Glutamatergic neuron (in vitro differentiated cells): ENCODE measurements at regions not wholly inside any gene's neighbourhood (a gene's known extent, or its start where the extent isn't known, plus 50 kb on each side); places are given as distances from the start of the nearest gene placed in this dataset.

Experiments used
- DNase-seq: peaks from one replicate; pipeline ENCODE4 v3.0.0; 2022
- H3K27ac Mint-ChIP-seq: one replicate; pipeline ENCODE4 v1.8.0; 2020; ENCODE audit warnings: mild to moderate bottlenecking, mixed read lengths, inconsistent platforms; ENCODE audit not compliant: unreplicated experiment
- H3K27me3 Mint-ChIP-seq: one replicate; pipeline ENCODE4 v1.8.0; 2020; ENCODE audit warnings: mild to moderate bottlenecking, moderate library complexity, mixed read lengths, inconsistent platforms; ENCODE audit not compliant: unreplicated experiment
- H3K36me3 Mint-ChIP-seq: one replicate; pipeline ENCODE4 v1.8.0; 2020; ENCODE audit warnings: mild to moderate bottlenecking, mixed read lengths, inconsistent platforms; ENCODE audit not compliant: unreplicated experiment
- H3K4me1 Mint-ChIP-seq: one replicate; pipeline ENCODE4 v1.8.0; 2020; ENCODE audit warnings: mild to moderate bottlenecking, low read depth, mixed read lengths, inconsistent platforms; ENCODE audit not compliant: unreplicated experiment
- H3K4me3 Mint-ChIP-seq: one replicate; pipeline ENCODE4 v1.8.0; 2020; ENCODE audit warnings: mild to moderate bottlenecking, mixed read lengths, inconsistent platforms; ENCODE audit not compliant: unreplicated experiment
- H3K9me3 Mint-ChIP-seq: one replicate; pipeline ENCODE4 v1.8.0; 2020; ENCODE audit warnings: mild to moderate bottlenecking, moderate library complexity, mixed read lengths, inconsistent platforms; ENCODE audit not compliant: unreplicated experiment
- CTCF ChIP-seq: fragments of 200-600 bp; sonication (generic); IDR thresholded peaks from one replicate; pipeline ENCODE4 v1.5.0; 2021; ENCODE audit not compliant: partially characterized antibody, unreplicated experiment

- no peak for DNase-seq
- H3K27ac Mint-ChIP-seq: no peak overlapping the region
- H3K4me3 Mint-ChIP-seq: no peak overlapping the region
- no peak for TF ChIP-seq CTCF
- H3K9me3 Mint-ChIP-seq: peaks cover 3% of the 10 kb centered on the region
- peaks cover 4% of the 10 kb centered on the region for H3K27me3 Mint-ChIP-seq
- no peaks in the 10 kb centered on the region for H3K4me1 Mint-ChIP-seq
- H3K36me3 Mint-ChIP-seq: no peaks in the 10 kb centered on the region
These were observed 77.4 kb upstream of the RET start for GRCh38 chr10:42999385-43000020.

- Mint-ChIP-seq H3K27me3 (peaks cover 5% of the 10 kb centered on the region), H3K27ac (no peak overlapping the region), H3K4me1 (no peaks in the 10 kb centered on the region), H3K9me3 (peaks cover 3% of the 10 kb centered on the region), H3K36me3 (no peaks in the 10 kb centered on the region), H3K4me3 (no peak overlapping the region)
- no peak for DNase-seq
- TF ChIP-seq CTCF: no peak
These were observed 76.9 kb upstream of the RET start for GRCh38 chr10:43000021-43000411.

DNA sequence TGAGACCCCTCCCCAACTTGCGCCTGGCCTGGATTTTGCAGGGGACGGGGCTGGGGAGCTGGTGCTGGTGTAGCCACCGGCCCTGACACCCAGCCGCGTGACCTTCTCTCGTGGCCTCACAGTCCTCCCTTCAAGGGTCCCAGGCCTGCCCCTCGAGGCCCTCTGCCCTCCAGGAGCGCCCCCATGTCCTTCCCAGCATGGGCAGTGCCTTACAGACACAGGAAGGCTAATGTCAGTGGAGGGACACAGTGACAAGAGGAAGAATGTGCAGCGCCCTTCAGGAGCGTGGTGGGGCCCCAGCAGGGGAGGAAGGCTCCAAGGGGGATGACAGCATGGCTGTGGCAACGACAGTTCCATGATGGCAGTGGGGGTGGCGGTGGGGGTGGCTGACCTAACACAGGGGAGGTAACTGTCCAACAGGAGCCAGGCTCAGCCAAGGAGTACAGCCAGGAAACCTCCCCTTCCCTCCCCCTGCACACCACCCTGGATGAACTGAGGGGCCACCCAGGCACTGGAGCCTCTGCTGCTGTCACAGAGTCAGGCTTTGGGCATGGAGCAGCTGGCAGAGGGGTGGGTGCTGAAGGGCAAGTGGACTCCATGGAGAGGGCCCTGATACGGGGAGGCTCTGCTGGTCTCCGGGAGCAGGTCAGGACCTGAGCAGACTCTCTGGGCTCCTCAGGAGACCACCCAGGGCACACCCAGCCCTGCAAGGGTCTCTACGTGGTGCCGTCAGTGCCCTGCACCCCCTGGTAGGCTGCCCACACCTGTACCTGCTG is 76.0 kb upstream of the RET start:
- DNase-seq: no peak
- no peaks in the 10 kb centered on the region for H3K36me3 Mint-ChIP-seq
- H3K4me1 Mint-ChIP-seq: no peaks in the 10 kb centered on the region
- no peak overlapping the region for H3K4me3 Mint-ChIP-seq
- no peak overlapping the region for H3K27ac Mint-ChIP-seq
- H3K9me3 Mint-ChIP-seq: peaks cover 3% of the 10 kb centered on the region
- no peak for TF ChIP-seq CTCF
- H3K27me3 Mint-ChIP-seq: peaks cover 6% of the 10 kb centered on the region

GRCh38 chr10:43001427-43001795 is 75.5 kb upstream of the RET start:
- DNase-seq: no peak
- Mint-ChIP-seq H3K36me3 (no peaks in the 10 kb centered on the region), H3K4me3 (no peak overlapping the region), H3K27me3 (peaks cover 6% of the 10 kb centered on the region), H3K27ac (no peak overlapping the region), H3K4me1 (no peaks in the 10 kb centered on the region), H3K9me3 (peaks cover 3% of the 10 kb centered on the region)
- no peak for TF ChIP-seq CTCF

- H3K27ac Mint-ChIP-seq: peak overlapping the region; percentile 7
- DNase-seq: no peak
These were observed 74.3 kb upstream of the RET start for GRCh38 chr10:43002596-43002995.

More at GRCh38 chr10:43002596-43002995, 74.3 kb upstream of the RET start:
- Mint-ChIP-seq H3K4me1 (no peaks in the 10 kb centered on the region), H3K9me3 (peaks cover 3% of the 10 kb centered on the region), H3K4me3 (no peak overlapping the region), H3K36me3 (no peaks in the 10 kb centered on the region), H3K27me3 (peaks cover 6% of the 10 kb centered on the region)
- TF ChIP-seq CTCF: no peak
